SW480 (cell line): ENCODE measurements at regions not wholly inside any gene's neighbourhood (a gene's known extent, or its start where the extent isn't known, plus 50 kb on each side); places are given as distances from the start of the nearest gene placed in this dataset.
"Not testable (repeated sequence)": the region's sequence is repeated elsewhere in the genome, so short reads cannot be mapped to it uniquely, and the experiment has no call there.

ENCODE experiments used
- DNase-seq: peaks from one replicate; pipeline ENCODE4 v3.0.0-alpha.2; 2016; ENCODE audit warnings: low spot score

GRCh38 chr18:78792736-78793135 is 186.9 kb upstream of the SALL3 start:
- no peak for DNase-seq

- no peak for DNase-seq
Measured at GRCh38 chr18:78793313-78794070, 186.1 kb upstream of the SALL3 start.

- no peak for DNase-seq
Measured at GRCh38 chr18:78794071-78794430, 185.6 kb upstream of the SALL3 start.

- no peak for DNase-seq
Measured at GRCh38 chr18:78796693-78797455, 182.7 kb upstream of the SALL3 start.

- no peak for DNase-seq
Measured at GRCh38 chr18:78797499-78797898, 182.1 kb upstream of the SALL3 start.

- no peak for DNase-seq
Measured at GRCh38 chr18:78798402-78799175, 181.0 kb upstream of the SALL3 start.

GRCh38 chr18:78799382-78800089 is 180.1 kb upstream of the SALL3 start:
- DNase-seq, result no peak

GRCh38 chr18:78800102-78800851 is 179.3 kb upstream of the SALL3 start:
- DNase-seq, result not testable (repeated sequence)

- DNase-seq, result no peak
Measured at GRCh38 chr18:78801011-78801410, 178.6 kb upstream of the SALL3 start.

GRCh38 chr18:78803104-78803503 is 176.5 kb upstream of the SALL3 start:
- DNase-seq, result no peak

- no peak for DNase-seq
Measured at GRCh38 chr18:78804206-78805030, 175.2 kb upstream of the SALL3 start.

- DNase-seq, result no peak
Measured at GRCh38 chr18:78805840-78806239, 173.8 kb upstream of the SALL3 start.

GRCh38 chr18:78807668-78808067 is 171.9 kb upstream of the SALL3 start:
- DNase-seq, result no peak

GRCh38 chr18:78809845-78810244 is 169.8 kb upstream of the SALL3 start:
- DNase-seq, result no peak

GRCh38 chr18:78810706-78811105 is 168.9 kb upstream of the SALL3 start:
- DNase-seq, result no peak

- DNase-seq, result no peak
Measured at GRCh38 chr18:78812067-78812466, 167.6 kb upstream of the SALL3 start.

- DNase-seq, result no peak
Measured at GRCh38 chr18:78813156-78813555, 166.5 kb upstream of the SALL3 start.

- DNase-seq, result peak; percentile 84
Measured at GRCh38 chr18:78813936-78814710, 165.5 kb upstream of the SALL3 start.

- DNase-seq, result peak; percentile 68
Measured at GRCh38 chr18:78814766-78815165, 164.9 kb upstream of the SALL3 start.

- no peak for DNase-seq
Measured at GRCh38 chr18:78816114-78816513, 163.5 kb upstream of the SALL3 start.
